HFF-Myc (cell line): ENCODE measurements at regions not wholly inside any gene's neighbourhood (a gene's known extent, or its start where the extent isn't known, plus 50 kb on each side); places are given as distances from the start of the nearest gene placed in this dataset.

Source experiments
- DNase-seq: peaks from one replicate; pipeline ENCODE4 v3.0.0-alpha.2; 2011; ENCODE audit warnings: low read depth; ENCODE audit errors: extremely low read depth
- H3K4me3 ChIP-seq: replicated peaks from 2 replicates; pipeline ENCODE4 v1.5.1; 2011; ENCODE audit warnings: low read depth, mild to moderate bottlenecking, control low read depth, low read length
- CTCF ChIP-seq: IDR thresholded peaks from 2 replicates; pipeline ENCODE4 v1.5.1; 2012; ENCODE audit warnings: mild to moderate bottlenecking, low read depth, low read length, control low read depth; ENCODE audit errors: missing control alignments

GRCh38 chr15:75100679-75101078 is 77.3 kb downstream of the PPCDC start:
- H3K4me3 ChIP-seq, result no peak overlapping the region
- no peak for DNase-seq
- no peak for TF ChIP-seq CTCF

- DNase-seq, result peak; percentile 97
- no peak for TF ChIP-seq CTCF
- H3K4me3 ChIP-seq, result no peak overlapping the region
Measured at GRCh38 chr15:75104804-75105557, 81.6 kb downstream of the PPCDC start.

- DNase-seq, result no peak
- H3K4me3 ChIP-seq, result no peak overlapping the region
- no peak for TF ChIP-seq CTCF
Measured at GRCh38 chr15:75107516-75107907, 84.1 kb downstream of the PPCDC start.

GRCh38 chr15:75107908-75108838 is 84.8 kb downstream of the PPCDC start:
- no peak overlapping the region for H3K4me3 ChIP-seq
- peak; percentile 39 for DNase-seq
- TF ChIP-seq CTCF, result no peak

- H3K4me3 ChIP-seq, result no peak overlapping the region
- no peak for TF ChIP-seq CTCF
Measured at GRCh38 chr15:75109021-75109735, 85.8 kb downstream of the PPCDC start.

GRCh38 chr15:75109736-75110130 is 86.3 kb downstream of the PPCDC start:
- no peak for TF ChIP-seq CTCF
- no peak for DNase-seq
- no peak overlapping the region for H3K4me3 ChIP-seq

More at GRCh38 chr15:75109021-75109735, 85.8 kb downstream of the PPCDC start:
- no peak for DNase-seq
